Large intestine (tissue), 3 donors: ENCODE measurements at regions not wholly inside any gene's neighbourhood (a gene's known extent, or its start where the extent isn't known, plus 50 kb on each side); places are given as distances from the start of the nearest gene placed in this dataset.

ENCODE experiments used
- DNase-seq, 2 donors: peaks; one replicate each; pipeline versions ENCODE4 v3.0.0 to v3.0.0-alpha.2; 2013
- H3K27ac ChIP-seq: one replicate; pipeline ENCODE4 v1.5.1; 2013; ENCODE audit warnings: low read length
- H3K27me3 ChIP-seq: 2 replicates; pipeline ENCODE4 v1.6.1; 2013; ENCODE audit warnings: low read length; ENCODE audit not compliant: control insufficient read depth, insufficient read depth
- H3K36me3 ChIP-seq: 2 replicates; pipeline ENCODE4 v1.6.1; 2013; ENCODE audit warnings: low read length; ENCODE audit not compliant: control insufficient read depth, insufficient read depth
- H3K4me1 ChIP-seq: one replicate; pipeline ENCODE4 v1.6.1; 2013; ENCODE audit warnings: low read length; ENCODE audit not compliant: control insufficient read depth, insufficient read depth
- H3K4me3 ChIP-seq: one replicate; pipeline ENCODE4 v1.5.1; 2013; ENCODE audit warnings: low read length
- H3K9me3 ChIP-seq: one replicate; pipeline ENCODE4 v1.6.1; 2013; ENCODE audit warnings: mild to moderate bottlenecking, low read depth, low read length, moderate library complexity; ENCODE audit not compliant: control insufficient read depth
- WGBS: methylation state at CpG from one replicate; pipeline ENCODE4 v1.1.5; 2013; ENCODE audit warnings: low lambda C conversion rate; ENCODE audit not compliant: insufficient coverage; 5-methylcytosine and 5-hydroxymethylcytosine counted together

GRCh38 chr2:16314001-16314400 lies 351.6 kb downstream of the CYRIA start:
- Histone ChIP-seq H3K27me3 (no peaks in the 10 kb centered on the region), H3K4me3 (no peak overlapping the region), H3K27ac (no peak overlapping the region), H3K36me3 (no peaks in the 10 kb centered on the region), H3K9me3 (no peaks in the 10 kb centered on the region), H3K4me1 (peaks cover 17% of the 10 kb centered on the region)
- WGBS: no CpG with 5 or more reads among the region's 1 CpG
- DNase-seq: no peak

GRCh38 chr2:16313235-16313975 lies 352.2 kb downstream of the CYRIA start:
- H3K27me3 ChIP-seq: no peaks in the 10 kb centered on the region
- DNase-seq: no peak
- WGBS: 100% methylated on average over 3 of the region's 9 CpGs
- no peak overlapping the region for H3K4me3 ChIP-seq
- no peak overlapping the region for H3K27ac ChIP-seq
- no peaks in the 10 kb centered on the region for H3K36me3 ChIP-seq
- no peaks in the 10 kb centered on the region for H3K9me3 ChIP-seq
- peaks cover 12% of the 10 kb centered on the region for H3K4me1 ChIP-seq

GRCh38 chr2:16312771-16313170 lies 352.9 kb downstream of the CYRIA start:
- Histone ChIP-seq H3K9me3 (no peaks in the 10 kb centered on the region), H3K27ac (no peak overlapping the region), H3K4me1 (peaks cover 6% of the 10 kb centered on the region), H3K36me3 (no peaks in the 10 kb centered on the region), H3K27me3 (no peaks in the 10 kb centered on the region), H3K4me3 (no peak overlapping the region)
- no peak for DNase-seq
- 100% methylated on average over 1 of the region's 2 CpGs for WGBS

GRCh38 chr2:16311521-16312440 lies 353.9 kb downstream of the CYRIA start:
- Histone ChIP-seq H3K4me3 (no peak overlapping the region), H3K9me3 (no peaks in the 10 kb centered on the region), H3K4me1 (no peaks in the 10 kb centered on the region), H3K27ac (no peak overlapping the region), H3K36me3 (no peaks in the 10 kb centered on the region), H3K27me3 (no peaks in the 10 kb centered on the region)
- DNase-seq: no peak
- 100% methylated on average over 4 of the region's 8 CpGs for whole genome bisulfite sequencing

GRCh38 chr2:16308816-16309215 lies 356.8 kb downstream of the CYRIA start:
- H3K36me3 ChIP-seq: no peaks in the 10 kb centered on the region
- peaks cover 9% of the 10 kb centered on the region for H3K4me1 ChIP-seq
- WGBS: no CpG with 5 or more reads among the region's 2 CpGs
- H3K4me3 ChIP-seq: no peak overlapping the region
- peak in 1 of 2 donors; percentile 66 for DNase-seq
- no peak overlapping the region for H3K27ac ChIP-seq
- no peaks in the 10 kb centered on the region for H3K27me3 ChIP-seq
- no peaks in the 10 kb centered on the region for H3K9me3 ChIP-seq

GRCh38 chr2:16304876-16305590 lies 360.6 kb downstream of the CYRIA start:
- peak; percentile 54 to 67 for DNase-seq

GRCh38 chr2:16303761-16304160 lies 361.9 kb downstream of the CYRIA start:
- WGBS: 42% methylated on average over 4 of the region's 8 CpGs
- Histone ChIP-seq H3K9me3 (no peaks in the 10 kb centered on the region), H3K4me3 (no peak overlapping the region), H3K27ac (no peak overlapping the region), H3K27me3 (no peaks in the 10 kb centered on the region), H3K4me1 (peaks cover 9% of the 10 kb centered on the region), H3K36me3 (no peaks in the 10 kb centered on the region)
- DNase-seq: no peak

More at GRCh38 chr2:16304876-16305590, 360.6 kb downstream of the CYRIA start:
- H3K36me3 ChIP-seq: no peaks in the 10 kb centered on the region
- no peaks in the 10 kb centered on the region for H3K27me3 ChIP-seq
- no CpG with 5 or more reads among the region's 2 CpGs for WGBS
- no peaks in the 10 kb centered on the region for H3K9me3 ChIP-seq
- H3K4me3 ChIP-seq: no peak overlapping the region
- H3K4me1 ChIP-seq: peaks cover 9% of the 10 kb centered on the region
- peak overlapping the region; percentile 30 for H3K27ac ChIP-seq

- WGBS: 86% methylated on average over 2 of the region's 6 CpGs
- Histone ChIP-seq H3K4me3 (no peak overlapping the region), H3K36me3 (no peaks in the 10 kb centered on the region), H3K27ac (no peak overlapping the region), H3K4me1 (peaks cover 9% of the 10 kb centered on the region), H3K9me3 (no peaks in the 10 kb centered on the region), H3K27me3 (no peaks in the 10 kb centered on the region)
- DNase-seq: no peak
These were observed 362.4 kb downstream of the CYRIA start for GRCh38 chr2:16303273-16303577.

- H3K36me3 ChIP-seq: no peaks in the 10 kb centered on the region
- no peaks in the 10 kb centered on the region for H3K9me3 ChIP-seq
- H3K4me3 ChIP-seq: no peak overlapping the region
- no peak for DNase-seq
- no peaks in the 10 kb centered on the region for H3K27me3 ChIP-seq
- peaks cover 9% of the 10 kb centered on the region for H3K4me1 ChIP-seq
- 82% methylated on average over 3 of the region's 11 CpGs for WGBS
- no peak overlapping the region for H3K27ac ChIP-seq
These were observed 362.3 kb downstream of the MYCN start for GRCh38 chr2:16302431-16303272.
